ENCODE measurements at regions not wholly inside any gene's neighbourhood (a gene's known extent, or its start where the extent isn't known, plus 50 kb on each side); places are given as distances from the start of the nearest gene placed in this dataset.

DNA sequence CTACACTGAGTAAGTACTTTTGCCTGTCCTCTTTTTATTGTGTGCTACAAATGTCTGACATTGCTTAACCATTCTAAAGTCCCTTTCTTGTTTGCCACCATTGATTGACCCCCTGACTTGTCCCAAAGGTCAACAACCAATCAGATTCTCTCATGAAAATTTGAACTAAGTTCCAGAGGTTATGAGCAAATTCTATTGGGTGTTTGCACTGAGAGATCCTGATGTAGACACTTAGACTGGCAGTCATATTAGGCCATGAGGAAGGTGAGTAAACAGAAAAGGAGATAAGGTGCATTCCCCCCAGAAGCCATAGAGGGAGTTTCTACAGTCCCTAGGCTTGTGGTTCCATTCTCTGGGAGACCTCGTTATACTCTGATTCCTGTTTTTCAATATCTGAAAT lies 101.3 kb upstream of the E2F8 start:
- H3K27me3 ChIP-seq (replicated peaks), result peaks cover 69% of the 10 kb centered on the region

DNA sequence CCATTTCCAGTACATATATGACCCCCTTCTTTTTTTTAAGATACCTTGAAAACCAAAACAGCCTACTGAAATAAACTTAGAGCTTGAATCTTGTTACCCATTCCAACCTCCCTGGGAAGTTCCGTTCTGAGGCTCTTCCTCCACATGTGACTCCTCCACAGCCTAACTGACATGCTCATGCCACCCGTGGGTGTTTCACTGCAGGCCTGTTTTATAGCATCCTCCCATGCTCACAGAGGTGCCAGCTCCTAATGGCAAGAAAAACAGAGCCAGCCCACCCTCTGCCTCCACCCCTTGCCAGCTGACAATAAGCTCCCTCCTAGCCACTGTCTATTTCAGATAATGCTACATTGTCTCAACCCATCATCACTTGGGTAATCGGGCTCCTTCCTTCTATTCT lies 97.6 kb upstream of the E2F8 start:
- in situ Hi-C loops (cut with HindIII; ENCODE audit: low pct_ligation_motif_present, low sequenced_read_pairs), result no loop called here
- TF ChIP-seq, protein P1, sequence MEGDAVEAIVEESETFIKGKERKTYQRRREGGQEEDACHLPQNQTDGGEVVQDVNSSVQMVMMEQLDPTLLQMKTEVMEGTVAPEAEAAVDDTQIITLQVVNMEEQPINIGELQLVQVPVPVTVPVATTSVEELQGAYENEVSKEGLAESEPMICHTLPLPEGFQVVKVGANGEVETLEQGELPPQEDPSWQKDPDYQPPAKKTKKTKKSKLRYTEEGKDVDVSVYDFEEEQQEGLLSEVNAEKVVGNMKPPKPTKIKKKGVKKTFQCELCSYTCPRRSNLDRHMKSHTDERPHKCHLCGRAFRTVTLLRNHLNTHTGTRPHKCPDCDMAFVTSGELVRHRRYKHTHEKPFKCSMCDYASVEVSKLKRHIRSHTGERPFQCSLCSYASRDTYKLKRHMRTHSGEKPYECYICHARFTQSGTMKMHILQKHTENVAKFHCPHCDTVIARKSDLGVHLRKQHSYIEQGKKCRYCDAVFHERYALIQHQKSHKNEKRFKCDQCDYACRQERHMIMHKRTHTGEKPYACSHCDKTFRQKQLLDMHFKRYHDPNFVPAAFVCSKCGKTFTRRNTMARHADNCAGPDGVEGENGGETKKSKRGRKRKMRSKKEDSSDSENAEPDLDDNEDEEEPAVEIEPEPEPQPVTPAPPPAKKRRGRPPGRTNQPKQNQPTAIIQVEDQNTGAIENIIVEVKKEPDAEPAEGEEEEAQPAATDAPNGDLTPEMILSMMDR (IDR thresholded peaks at IDR 0.05; ENCODE audit: low read depth, low read length, missing control alignments), result no peak
- no peaks in the 10 kb centered on the region for H3K36me3 ChIP-seq (replicated peaks)
- no peak overlapping the region for H3K4me3 ChIP-seq (ENCODE audit: low read depth, low read length)
- no peak for DNase-seq
- H3K27ac ChIP-seq, result no peak overlapping the region
- peaks cover 33% of the 10 kb centered on the region for H3K27me3 ChIP-seq (replicated peaks)

More for the DNA sequence above, 101.3 kb upstream of the E2F8 start:
- in situ Hi-C loops (cut with HindIII; ENCODE audit: low pct_ligation_motif_present, low sequenced_read_pairs), result no loop called here
- no peak for DNase-seq
- TF ChIP-seq, protein P1 (IDR thresholded peaks at IDR 0.05; ENCODE audit: low read depth, low read length, missing control alignments), result no peak
- no peak overlapping the region for H3K4me3 ChIP-seq (ENCODE audit: low read depth, low read length)
- H3K27ac ChIP-seq, result no peak overlapping the region
- H3K36me3 ChIP-seq (replicated peaks), result no peaks in the 10 kb centered on the region

DNA sequence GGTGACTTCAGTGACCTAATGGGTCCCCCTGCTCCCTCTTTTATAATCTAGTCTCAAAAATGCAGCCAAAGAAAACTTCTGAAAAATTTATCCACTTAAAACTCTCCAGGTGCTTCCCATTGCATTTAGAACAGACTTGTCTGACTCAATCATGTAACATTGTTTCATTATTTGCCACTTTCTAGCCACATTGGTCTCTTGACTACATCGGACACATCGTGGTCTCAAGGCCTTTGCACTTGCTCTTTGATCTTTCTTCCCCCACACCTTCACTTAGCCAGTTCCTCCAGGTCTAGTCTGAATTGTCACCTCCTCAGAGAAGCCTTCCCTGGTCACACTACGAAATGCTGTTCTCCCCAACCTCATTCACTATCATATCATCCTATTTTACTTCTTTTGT lies 97.0 kb upstream of the E2F8 start:
- no peak overlapping the region for H3K4me3 ChIP-seq (ENCODE audit: low read depth, low read length)
- DNase-seq, result no peak
- no peak overlapping the region for H3K27ac ChIP-seq
- in situ Hi-C loops (cut with HindIII; ENCODE audit: low pct_ligation_motif_present, low sequenced_read_pairs), result no loop called here
- no peaks in the 10 kb centered on the region for H3K36me3 ChIP-seq (replicated peaks)
- TF ChIP-seq, protein P1 (IDR thresholded peaks at IDR 0.05; ENCODE audit: low read depth, low read length, missing control alignments), result no peak
- peaks cover 27% of the 10 kb centered on the region for H3K27me3 ChIP-seq (replicated peaks)

DNA sequence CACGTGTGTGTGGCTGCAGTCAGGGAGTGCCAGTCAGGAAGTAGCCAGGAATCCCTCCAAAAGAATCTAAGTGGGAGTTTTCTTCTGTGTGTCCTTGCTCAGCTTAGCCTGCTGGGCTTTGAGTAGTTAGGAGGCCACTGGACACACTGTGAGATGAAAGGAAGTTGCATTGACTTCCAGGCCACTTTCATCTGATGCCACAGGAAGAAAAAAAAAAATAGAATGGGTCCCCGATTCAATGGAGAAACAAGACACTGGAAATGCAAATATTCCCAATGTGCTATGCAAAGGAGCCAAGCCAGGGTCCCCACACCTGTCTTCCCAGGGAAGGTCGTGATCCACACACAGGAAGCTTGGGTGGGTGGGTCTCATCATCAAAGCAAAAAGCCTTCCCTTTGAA lies 95.6 kb upstream of the E2F8 start:
- TF ChIP-seq, protein P1 (IDR thresholded peaks at IDR 0.05; ENCODE audit: low read depth, low read length, missing control alignments), result no peak
- no peak overlapping the region for H3K27ac ChIP-seq
- DNase-seq, result no peak
- no peaks in the 10 kb centered on the region for H3K36me3 ChIP-seq (replicated peaks)
- in situ Hi-C loops (cut with HindIII; ENCODE audit: low pct_ligation_motif_present, low sequenced_read_pairs), result no loop called here
- no peak overlapping the region for H3K4me3 ChIP-seq (ENCODE audit: low read depth, low read length)
- peaks cover 21% of the 10 kb centered on the region for H3K27me3 ChIP-seq (replicated peaks)

GRCh38 chr11:19332476-19332875 lies 91.7 kb upstream of the E2F8 start:
- TF ChIP-seq, protein P1 (IDR thresholded peaks at IDR 0.05; ENCODE audit: low read depth, low read length, missing control alignments), result no peak
- Histone ChIP-seq H3K27ac (no peak overlapping the region), H3K36me3 (replicated peaks) (no peaks in the 10 kb centered on the region), H3K27me3 (replicated peaks) (peaks cover 13% of the 10 kb centered on the region), H3K4me3 (ENCODE audit: low read depth, low read length) (no peak overlapping the region)
- in situ Hi-C loops (cut with HindIII; ENCODE audit: low pct_ligation_motif_present, low sequenced_read_pairs), result no loop called here
- no peak for DNase-seq

DNA sequence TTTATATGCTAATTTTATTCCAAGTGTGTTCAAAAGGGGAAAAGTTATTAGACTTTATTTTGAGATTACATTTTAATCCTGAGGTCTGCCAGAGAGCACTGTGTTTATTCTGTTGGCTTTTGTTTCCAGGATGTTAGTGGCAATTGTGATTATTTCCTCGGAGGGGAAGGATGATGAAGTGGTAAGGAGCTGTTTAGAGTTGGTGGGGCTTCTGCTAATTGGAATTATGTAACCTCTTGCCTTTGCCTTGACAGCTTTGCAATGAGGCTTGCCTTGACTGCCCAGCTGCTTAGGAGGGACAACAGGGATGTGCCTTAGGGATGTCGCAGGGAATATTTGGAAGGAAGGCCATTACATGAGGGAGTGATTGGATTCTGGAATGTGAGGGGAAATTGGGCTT lies 89.7 kb upstream of the E2F8 start:
- DNase-seq, result no peak
- in situ Hi-C loops (cut with HindIII; ENCODE audit: low pct_ligation_motif_present, low sequenced_read_pairs), result no loop called here
- no peaks in the 10 kb centered on the region for H3K36me3 ChIP-seq (replicated peaks)
- H3K27ac ChIP-seq, result no peak overlapping the region
- H3K4me3 ChIP-seq (ENCODE audit: low read depth, low read length), result no peak overlapping the region
- TF ChIP-seq, protein P1 (IDR thresholded peaks at IDR 0.05; ENCODE audit: low read depth, low read length, missing control alignments), result no peak
- H3K27me3 ChIP-seq (replicated peaks), result peaks cover 13% of the 10 kb centered on the region

All from brain microvascular endothelial cell (primary cell).